ENCODE measurements at regions not wholly inside any gene's neighbourhood (a gene's known extent, or its start where the extent isn't known, plus 50 kb on each side); places are given as distances from the start of the nearest gene placed in this dataset.

DNA sequence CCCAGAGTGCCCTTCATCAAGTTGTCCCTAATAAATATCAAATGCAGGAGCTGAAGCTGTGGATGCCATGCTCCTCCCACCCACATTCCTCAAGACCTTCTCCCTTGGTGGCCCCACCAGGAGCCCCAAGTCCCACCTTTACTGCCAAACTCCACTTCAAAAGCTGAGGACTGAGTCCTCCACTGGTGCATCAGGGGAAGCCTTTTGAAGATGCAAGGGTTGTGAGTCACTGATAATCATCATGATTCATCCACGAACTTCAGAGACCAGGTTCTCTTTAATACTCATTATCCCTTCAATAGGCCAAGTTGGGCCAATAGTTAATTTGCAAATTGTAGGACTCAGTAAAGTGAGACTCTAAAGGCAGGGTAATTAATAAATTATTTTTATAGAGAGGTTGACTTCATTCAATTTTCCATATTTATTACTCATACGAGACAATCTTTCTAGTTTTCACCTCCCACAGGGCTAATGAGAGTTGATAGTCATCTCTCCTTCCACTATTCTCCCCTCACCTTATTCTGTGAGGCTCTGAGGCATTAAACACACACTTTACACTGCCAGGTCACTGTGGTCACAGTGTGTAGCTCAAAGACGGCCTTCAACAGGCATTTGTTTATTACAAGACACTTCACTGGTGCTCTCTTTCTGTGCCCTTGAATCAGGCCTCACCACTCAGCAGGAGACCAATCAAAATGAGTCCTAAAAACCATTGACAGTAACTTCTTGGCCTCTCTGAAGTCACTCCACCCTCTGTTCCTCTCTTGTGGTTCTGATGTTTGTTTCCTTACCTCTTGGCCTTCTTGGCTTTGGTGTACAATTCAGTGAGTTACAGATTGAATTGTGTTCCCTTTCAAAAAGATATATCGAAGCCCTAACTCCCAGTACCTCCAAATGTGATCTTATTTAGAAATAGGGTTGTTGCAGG is 99.9 kb downstream of the TRIB2 start:
- ATAC-seq = no peak
- POLR2A ChIA-PET = no interaction called here
- CTCF ChIA-PET = no interaction called here
- no peak for DNase-seq (ENCODE audit: low read depth in 1 of 2, low spot score in 1 of 2)
- H3K27ac ChIP-seq = no peak overlapping the region
- WGBS (ENCODE audit: missing lambda C conversion rate) = 0% methylated on average over 4 of the region's 4 CpGs
- TF ChIP-seq BHLHE40 (IDR thresholded peaks at IDR 0.05; ENCODE audit: low read depth, low read length) (no peak), CBX2 (IDR thresholded peaks at IDR 0.05; ENCODE audit: borderline replicate concordance, low read depth) (no peak), SREBF2 (IDR thresholded peaks at IDR 0.05) (no peak), HOXA7 (CRISPR knock-in tag; IDR thresholded peaks at IDR 0.05) (no peak), RARB (CRISPR knock-in tag; IDR thresholded peaks at IDR 0.05) (no peak), RAD21 (conservative IDR thresholded peaks at IDR 0.05 in 1 of 2, IDR thresholded peaks at IDR 0.05 in 1 of 2) (no peak), NR3C1 (IDR thresholded peaks at IDR 0.05) (no peak), KDM5A (IDR thresholded peaks at IDR 0.05) (no peak), JUNB (IDR thresholded peaks at IDR 0.05) (no peak), HOXB13 (CRISPR knock-in tag; IDR thresholded peaks at IDR 0.05; ENCODE audit: low read depth) (no peak), POLR2AphosphoS2 (conservative IDR thresholded peaks at IDR 0.05; ENCODE audit: low read length) (no peak), MAZ (IDR thresholded peaks at IDR 0.05; ENCODE audit: borderline replicate concordance, low read depth, low read length) (no peak), MAFK (IDR thresholded peaks at IDR 0.05; ENCODE audit: partially characterized antibody) (no peak), ZSCAN20 (CRISPR knock-in tag; IDR thresholded peaks at IDR 0.05) (no peak)
- TF ChIP-seq, protein P1, sequence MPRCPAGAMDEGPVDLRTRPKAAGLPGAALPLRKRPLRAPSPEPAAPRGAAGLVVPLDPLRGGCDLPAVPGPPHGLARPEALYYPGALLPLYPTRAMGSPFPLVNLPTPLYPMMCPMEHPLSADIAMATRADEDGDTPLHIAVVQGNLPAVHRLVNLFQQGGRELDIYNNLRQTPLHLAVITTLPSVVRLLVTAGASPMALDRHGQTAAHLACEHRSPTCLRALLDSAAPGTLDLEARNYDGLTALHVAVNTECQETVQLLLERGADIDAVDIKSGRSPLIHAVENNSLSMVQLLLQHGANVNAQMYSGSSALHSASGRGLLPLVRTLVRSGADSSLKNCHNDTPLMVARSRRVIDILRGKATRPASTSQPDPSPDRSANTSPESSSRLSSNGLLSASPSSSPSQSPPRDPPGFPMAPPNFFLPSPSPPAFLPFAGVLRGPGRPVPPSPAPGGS (IDR thresholded peaks at IDR 0.05) = no peak
- TF ChIP-seq, protein P2, sequence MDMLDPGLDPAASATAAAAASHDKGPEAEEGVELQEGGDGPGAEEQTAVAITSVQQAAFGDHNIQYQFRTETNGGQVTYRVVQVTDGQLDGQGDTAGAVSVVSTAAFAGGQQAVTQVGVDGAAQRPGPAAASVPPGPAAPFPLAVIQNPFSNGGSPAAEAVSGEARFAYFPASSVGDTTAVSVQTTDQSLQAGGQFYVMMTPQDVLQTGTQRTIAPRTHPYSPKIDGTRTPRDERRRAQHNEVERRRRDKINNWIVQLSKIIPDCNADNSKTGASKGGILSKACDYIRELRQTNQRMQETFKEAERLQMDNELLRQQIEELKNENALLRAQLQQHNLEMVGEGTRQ (IDR thresholded peaks at IDR 0.05) = no peak
- TF ChIP-seq, protein P3, sequence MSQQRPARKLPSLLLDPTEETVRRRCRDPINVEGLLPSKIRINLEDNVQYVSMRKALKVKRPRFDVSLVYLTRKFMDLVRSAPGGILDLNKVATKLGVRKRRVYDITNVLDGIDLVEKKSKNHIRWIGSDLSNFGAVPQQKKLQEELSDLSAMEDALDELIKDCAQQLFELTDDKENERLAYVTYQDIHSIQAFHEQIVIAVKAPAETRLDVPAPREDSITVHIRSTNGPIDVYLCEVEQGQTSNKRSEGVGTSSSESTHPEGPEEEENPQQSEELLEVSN (IDR thresholded peaks at IDR 0.05; ENCODE audit: borderline replicate concordance, low read depth) = no peak
- TF ChIP-seq, protein P4, sequence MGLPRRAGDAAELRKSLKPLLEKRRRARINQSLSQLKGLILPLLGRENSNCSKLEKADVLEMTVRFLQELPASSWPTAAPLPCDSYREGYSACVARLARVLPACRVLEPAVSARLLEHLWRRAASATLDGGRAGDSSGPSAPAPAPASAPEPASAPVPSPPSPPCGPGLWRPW (IDR thresholded peaks at IDR 0.05) = no peak
- no peaks in the 10 kb centered on the region for H3K4me1 ChIP-seq
- H3K4me3 ChIP-seq = no peak overlapping the region
- no peak overlapping the region for H3K4me2 ChIP-seq
- H3K9me3 ChIP-seq = no peaks in the 10 kb centered on the region
- FAIRE-seq = no peak

DNA sequence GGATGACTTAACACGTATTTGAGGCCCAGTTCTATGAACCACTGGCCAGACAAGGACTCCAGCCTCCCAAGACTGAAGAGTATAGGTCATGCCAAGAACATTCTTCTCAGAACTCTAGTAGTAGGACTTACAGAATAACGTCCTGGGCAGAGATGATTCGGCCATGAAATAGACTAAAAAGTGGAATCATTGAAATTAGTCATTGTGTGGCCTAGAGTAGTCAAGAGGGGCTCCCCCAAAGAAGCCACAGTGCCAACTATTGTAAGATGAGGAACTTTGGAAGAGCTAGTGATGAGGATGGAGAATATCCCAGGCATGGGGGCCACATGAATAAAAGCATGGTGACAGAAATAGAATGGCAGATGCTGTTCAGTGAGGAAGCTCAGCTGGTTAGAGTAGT is 101.1 kb downstream of the TRIB2 start:
- no peak overlapping the region for H3K27ac ChIP-seq
- no peak for DNase-seq (ENCODE audit: low read depth in 1 of 2, low spot score in 1 of 2)
- H3K4me1 ChIP-seq = no peaks in the 10 kb centered on the region
- ChIA-PET POLR2A (no interaction called here), CTCF (no interaction called here)
- no peaks in the 10 kb centered on the region for H3K9me3 ChIP-seq
- no peak for FAIRE-seq
- no peak overlapping the region for H3K4me3 ChIP-seq
- TF ChIP-seq JUN (IDR thresholded peaks at IDR 0.05) (no peak), POLR2AphosphoS2 (conservative IDR thresholded peaks at IDR 0.05; ENCODE audit: low read length) (no peak), RFX5 (IDR thresholded peaks at IDR 0.05) (no peak), SREBF2 (IDR thresholded peaks at IDR 0.05) (no peak), SMC3 (IDR thresholded peaks at IDR 0.05) (no peak), ZSCAN20 (CRISPR knock-in tag; IDR thresholded peaks at IDR 0.05) (no peak), FOSB (CRISPR knock-in tag; IDR thresholded peaks at IDR 0.05) (no peak), POLR2A (IDR thresholded peaks at IDR 0.05; ENCODE audit: low read length) (no peak), CBX2 (IDR thresholded peaks at IDR 0.05; ENCODE audit: borderline replicate concordance, low read depth) (no peak), CEBPB (IDR thresholded peaks at IDR 0.05) (no peak), HDAC2 (IDR thresholded peaks at IDR 0.05) (no peak), TP53 (CRISPR knock-in tag; IDR thresholded peaks at IDR 0.05) (no peak), EHF (CRISPR knock-in tag; IDR thresholded peaks at IDR 0.05) (no peak), HOXB5 (CRISPR knock-in tag; IDR thresholded peaks at IDR 0.05) (no peak)
- TF ChIP-seq, protein P5, sequence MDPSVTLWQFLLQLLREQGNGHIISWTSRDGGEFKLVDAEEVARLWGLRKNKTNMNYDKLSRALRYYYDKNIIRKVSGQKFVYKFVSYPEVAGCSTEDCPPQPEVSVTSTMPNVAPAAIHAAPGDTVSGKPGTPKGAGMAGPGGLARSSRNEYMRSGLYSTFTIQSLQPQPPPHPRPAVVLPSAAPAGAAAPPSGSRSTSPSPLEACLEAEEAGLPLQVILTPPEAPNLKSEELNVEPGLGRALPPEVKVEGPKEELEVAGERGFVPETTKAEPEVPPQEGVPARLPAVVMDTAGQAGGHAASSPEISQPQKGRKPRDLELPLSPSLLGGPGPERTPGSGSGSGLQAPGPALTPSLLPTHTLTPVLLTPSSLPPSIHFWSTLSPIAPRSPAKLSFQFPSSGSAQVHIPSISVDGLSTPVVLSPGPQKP (IDR thresholded peaks at IDR 0.05; ENCODE audit: low read depth, low read length) = no peak
- TF ChIP-seq, protein P6, sequence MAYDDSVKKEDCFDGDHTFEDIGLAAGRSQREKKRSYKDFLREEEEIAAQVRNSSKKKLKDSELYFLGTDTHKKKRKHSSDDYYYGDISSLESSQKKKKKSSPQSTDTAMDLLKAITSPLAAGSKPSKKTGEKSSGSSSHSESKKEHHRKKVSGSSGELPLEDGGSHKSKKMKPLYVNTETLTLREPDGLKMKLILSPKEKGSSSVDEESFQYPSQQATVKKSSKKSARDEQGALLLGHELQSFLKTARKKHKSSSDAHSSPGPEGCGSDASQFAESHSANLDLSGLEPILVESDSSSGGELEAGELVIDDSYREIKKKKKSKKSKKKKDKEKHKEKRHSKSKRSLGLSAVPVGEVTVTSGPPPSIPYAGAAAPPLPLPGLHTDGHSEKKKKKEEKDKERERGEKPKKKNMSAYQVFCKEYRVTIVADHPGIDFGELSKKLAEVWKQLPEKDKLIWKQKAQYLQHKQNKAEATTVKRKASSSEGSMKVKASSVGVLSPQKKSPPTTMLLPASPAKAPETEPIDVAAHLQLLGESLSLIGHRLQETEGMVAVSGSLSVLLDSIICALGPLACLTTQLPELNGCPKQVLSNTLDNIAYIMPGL (CRISPR knock-in tag; IDR thresholded peaks at IDR 0.05; ENCODE audit: borderline replicate concordance) = no peak
- TF ChIP-seq, protein P7, sequence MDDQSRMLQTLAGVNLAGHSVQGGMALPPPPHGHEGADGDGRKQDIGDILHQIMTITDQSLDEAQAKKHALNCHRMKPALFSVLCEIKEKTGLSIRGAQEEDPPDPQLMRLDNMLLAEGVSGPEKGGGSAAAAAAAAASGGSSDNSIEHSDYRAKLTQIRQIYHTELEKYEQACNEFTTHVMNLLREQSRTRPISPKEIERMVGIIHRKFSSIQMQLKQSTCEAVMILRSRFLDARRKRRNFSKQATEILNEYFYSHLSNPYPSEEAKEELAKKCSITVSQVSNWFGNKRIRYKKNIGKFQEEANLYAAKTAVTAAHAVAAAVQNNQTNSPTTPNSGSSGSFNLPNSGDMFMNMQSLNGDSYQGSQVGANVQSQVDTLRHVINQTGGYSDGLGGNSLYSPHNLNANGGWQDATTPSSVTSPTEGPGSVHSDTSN (IDR thresholded peaks at IDR 0.05) = no peak
- TF ChIP-seq, protein P8, sequence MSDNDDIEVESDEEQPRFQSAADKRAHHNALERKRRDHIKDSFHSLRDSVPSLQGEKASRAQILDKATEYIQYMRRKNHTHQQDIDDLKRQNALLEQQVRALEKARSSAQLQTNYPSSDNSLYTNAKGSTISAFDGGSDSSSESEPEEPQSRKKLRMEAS (IDR thresholded peaks at IDR 0.05) = no peak
- no peak overlapping the region for H3K4me2 ChIP-seq
- ATAC-seq = no peak
- WGBS (ENCODE audit: missing lambda C conversion rate) = 1% methylated on average over 3 of the region's 3 CpGs

Measured in A549 (cell line).